ENCODE measurements at regions not wholly inside any gene's neighbourhood (a gene's known extent, or its start where the extent isn't known, plus 50 kb on each side); places are given as distances from the start of the nearest gene placed in this dataset.
"Not testable (repeated sequence)": the region's sequence is repeated elsewhere in the genome, so short reads cannot be mapped to it uniquely, and the experiment has no call there.

DNA sequence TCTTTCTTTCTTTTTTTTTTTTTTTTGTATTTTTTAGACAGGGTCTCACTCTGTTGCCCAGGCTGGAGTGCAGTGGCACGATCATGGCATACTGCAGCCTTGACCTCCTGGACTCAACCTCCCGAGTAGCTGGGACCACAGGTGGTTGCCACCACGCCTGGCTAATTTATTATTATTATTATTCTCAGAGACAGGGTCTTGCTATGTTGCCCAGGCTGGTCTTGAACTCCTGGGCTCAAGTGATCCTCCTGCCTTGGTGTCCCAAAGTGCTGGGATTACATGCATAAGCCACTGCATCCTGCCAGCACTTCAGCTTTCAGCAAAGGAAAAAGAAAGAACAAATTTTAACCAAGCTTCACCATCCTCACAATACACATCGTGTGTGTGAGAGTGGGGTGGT lies 97.9 kb upstream of the SERBP1 start:
- DNase-seq, result no peak

DNA sequence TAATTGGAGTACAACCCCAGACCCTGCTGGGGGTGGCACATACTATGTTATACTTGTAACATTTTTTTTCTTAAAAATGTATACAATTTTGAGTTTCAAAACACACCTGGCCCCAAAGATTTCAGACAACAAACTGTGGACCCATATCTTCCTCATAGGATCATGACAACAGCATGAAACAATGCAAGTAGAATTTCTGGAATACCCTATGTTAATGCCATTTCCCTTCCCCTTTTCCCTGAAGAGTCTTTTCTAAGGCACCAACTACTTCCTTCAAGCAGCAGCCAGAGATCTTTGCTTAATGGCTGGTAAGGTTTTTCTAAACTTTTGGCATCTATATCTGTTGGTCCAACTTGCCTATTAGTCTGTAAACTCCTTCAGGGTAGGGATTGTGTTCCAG lies 99.9 kb upstream of the SERBP1 start:
- DNase-seq, result no peak

DNA sequence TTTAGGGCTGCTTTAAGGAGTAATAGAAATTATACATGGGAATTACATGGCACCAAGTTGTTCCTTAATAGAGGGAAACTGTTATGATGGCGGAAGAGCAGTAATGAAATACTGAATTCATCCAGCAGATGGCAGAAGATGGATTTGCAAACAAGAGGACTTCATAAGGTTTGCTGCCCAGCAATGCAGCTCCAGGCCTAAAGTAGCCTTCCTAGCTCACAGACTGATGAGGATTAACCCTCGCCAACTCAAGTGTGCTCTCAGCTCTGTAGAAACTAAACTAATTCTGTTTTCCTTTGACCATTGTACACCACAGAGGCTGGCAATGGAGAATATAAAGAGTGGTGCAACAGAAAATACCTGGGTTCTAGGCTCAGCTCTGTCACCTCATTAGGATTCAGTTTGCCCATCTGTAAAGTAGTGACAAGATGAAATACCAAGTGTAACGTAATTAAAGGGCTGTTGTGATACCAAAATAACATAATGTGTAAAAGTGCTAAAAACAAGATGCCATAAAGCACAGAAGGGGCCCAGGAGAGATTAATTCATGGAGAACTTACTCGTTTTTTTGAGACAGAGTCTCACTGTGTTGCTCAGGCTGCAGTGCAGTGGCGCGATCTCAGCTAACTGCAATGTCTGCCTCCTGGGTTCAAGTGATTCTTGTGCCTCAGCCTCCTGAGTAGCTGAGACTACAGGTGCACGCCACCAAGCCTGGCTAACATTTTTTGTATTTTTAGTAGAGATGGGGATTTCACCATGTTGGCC lies 102.4 kb upstream of the SERBP1 start:
- peak in 28 of 58 donors; percentile 0 to 76 (median 16) for DNase-seq

DNA sequence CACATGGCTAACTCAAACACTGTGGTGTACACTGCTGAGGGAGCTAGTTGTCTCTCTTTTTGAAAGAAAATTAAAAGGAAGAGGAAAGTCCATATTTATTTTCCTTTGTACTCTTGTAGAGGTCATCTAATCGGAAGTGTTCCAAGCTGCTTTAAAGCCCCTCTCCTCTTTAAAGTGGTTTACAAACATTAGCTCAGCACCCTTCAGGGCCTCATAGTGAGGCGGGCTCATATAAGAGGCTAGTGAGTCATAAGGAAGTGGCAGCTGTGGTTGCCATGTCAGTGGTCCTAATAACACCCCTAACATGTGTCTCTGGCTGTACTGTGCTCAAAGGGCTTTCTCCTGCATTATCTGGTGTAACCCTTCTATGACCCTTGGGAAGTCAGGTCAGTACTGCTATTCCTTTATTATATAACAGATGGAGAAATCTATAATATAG lies 104.4 kb upstream of the SERBP1 start:
- no peak for DNase-seq

DNA sequence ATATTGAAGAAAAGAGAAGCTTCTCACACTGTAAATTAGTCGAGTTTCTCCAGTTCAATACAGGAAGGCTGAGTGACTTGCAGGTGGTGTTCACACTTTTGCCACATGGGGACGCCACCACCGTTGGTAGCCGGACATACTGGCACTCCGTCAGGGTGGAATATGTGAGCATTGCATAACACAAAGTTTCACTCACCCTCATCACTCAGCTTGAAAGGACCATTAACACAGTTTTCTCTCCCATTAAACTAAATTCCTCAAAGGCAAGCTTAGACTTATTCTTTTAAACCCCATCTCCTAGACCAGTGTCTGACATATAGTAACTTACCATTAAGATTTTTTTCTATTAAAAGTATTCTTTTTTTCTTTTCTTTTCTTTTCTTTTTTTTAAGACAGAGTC lies 105.3 kb upstream of the SERBP1 start:
- peak in 46 of 58 donors; percentile 3 to 81 (median 35) for DNase-seq

DNA sequence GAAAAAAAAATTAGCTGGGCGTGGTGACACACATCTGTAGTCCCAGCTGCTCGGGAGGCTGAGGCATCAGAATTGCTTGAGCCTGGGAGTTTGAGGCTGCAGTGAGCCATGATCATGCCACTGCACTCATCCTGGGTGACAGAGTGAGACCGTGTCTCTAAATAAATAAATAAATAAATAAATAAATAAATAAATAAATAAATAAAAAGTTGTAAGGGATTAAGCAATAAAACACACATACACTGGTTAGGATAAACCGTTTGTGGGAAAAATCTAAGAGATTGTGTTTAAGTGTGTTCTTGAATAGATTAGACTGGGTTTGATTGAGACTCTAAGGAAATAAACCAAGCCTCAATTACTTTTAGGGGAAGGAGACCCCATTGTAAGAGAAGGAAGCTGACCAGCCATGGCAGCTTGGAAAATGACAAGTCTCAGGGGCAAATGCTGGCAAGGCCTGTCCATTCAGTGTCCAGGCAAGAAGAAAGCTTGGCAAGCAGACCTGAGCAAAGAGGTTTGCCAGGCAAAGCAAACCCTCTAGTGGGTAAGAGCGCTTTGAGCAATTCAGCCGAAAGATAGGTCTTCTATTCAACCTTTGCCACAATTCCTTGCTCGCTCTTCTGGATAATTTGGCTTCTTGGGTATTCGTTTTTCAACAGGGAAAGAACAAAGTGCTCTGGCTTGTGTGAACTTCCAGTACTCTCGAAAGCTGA lies 106.9 kb upstream of the SERBP1 start:
- peak in 41 of 58 donors; percentile 2 to 86 (median 40) for DNase-seq

DNA sequence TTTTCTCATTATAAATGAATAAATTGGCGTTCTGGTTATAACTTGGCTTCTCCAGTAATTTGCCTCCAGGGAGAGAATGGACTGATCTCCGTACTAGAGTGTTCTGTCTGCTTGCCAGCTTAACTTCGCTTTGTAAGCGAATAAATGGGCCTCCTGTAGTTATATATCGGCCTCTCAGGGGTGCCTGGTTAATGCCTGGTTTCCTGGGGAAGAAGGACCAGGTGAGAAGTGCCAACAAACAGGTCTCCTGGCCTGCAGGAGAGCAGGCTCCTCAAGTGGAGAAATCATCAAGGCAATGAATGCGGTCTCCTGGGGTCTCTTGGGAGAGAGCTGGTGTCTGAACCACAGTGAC lies 107.4 kb upstream of the SERBP1 start:
- peak in 18 of 58 donors; percentile 2 to 70 (median 22) for DNase-seq

DNA sequence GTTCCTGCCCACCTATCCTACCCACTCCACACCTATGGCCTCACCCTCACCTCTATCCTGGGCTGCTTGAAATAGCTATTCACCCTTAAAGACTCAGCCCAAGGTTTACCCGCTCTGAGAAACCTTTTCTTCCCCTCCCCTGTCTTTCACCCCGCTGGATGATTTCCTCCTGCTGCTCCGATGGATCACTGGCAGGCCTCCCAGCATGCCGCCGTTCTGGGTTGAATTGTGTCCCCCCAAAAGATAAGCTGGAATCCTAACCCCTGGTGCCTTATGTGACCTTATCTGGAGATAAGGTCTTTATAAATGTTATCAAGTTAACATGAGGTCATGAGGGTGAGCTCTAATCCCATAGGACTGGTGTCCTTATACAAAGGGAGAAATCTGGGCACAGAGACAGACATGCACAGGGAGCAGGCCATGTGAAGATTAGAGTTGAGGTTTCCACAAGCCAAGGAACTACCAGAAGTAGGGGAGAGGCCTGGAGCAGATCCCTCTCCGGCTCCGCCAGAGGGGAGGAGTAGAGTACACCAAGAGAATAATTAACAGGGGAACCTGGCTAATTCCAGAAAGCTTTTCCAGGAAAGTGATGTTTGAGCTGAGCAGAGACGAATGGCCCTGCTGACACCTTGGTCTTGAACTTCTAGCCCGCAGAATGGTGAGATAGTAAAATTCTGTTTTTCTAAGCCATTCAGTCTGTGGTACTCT lies 110.0 kb upstream of the SERBP1 start:
- peak in 2 of 58 donors; percentile 4 to 7 for DNase-seq

DNA sequence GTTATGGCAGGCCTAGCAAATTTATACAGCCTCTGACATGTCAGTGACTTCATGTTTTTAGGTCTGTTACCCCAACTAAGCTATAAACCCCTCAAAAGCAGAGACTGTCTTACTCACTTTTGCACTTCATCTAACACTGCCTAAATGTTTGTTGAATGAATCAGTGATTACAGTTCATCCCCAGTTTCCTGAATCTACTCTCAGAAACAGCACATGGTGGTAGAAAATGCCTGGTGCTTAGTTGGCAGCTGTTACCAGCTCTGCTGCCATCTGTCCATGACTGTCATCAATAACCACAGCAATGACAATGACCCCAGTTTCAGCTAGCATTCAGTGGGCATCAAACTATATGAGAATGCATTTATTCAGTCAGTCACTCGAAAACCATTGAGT lies 110.5 kb upstream of the SERBP1 start:
- no peak for DNase-seq

DNA sequence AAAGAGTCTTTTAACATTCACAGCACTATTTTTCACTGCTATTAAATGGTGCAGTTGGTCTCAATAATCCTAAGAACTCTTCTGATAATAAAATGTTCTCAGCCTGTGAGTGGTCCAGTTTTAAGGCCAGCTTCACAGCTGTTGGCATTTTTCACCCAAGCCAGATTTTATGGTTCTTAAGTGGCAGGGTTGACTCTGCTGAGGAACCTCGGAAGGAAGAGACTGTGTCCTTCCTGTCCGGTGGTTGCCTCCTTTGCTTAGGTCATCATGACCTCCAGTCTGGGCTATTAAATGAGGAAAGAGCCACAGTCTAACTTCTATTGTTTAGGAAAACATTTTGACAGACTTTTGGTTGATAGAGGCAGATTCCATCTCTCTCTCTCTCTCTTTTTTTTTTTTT lies 112.5 kb upstream of the SERBP1 start:
- DNase-seq, result no peak

DNA sequence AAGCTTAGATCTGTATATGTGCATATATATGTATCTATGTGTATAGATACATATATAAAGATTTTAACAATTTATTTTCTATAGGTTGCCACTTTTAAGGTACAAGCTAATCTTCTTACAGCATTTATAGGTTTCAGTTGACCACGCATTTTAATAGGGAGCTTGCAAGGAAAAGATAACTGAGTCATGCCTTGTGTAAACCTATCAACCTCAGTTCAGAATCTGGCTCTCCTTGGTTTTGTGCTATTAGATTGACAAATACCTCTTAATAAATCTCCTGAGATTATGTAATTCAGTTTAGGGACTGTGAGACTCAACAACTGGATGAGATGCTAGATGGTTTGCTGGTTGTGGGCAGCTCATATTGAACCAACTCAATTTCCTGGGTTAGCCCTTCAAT lies 114.7 kb upstream of the SERBP1 start:
- DNase-seq, result no peak

DNA sequence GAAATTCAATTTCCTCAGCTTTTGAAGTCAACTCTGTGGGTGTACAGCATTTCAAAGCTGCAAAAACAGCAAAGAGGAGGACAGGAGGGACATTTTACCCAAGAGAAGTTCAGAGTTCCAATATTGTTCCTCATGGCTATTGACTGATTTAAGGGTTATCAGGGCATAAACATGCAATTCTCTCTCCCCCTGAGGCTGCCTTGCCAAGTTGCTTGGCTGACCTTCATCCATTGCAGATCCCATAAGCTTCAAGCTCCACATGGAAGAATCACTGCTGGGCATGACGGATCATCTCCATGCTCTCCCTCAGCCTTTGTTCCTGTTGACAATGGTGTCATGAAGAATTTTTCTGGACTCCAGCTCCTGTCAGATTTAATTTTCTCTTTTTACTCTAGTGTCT lies 115.2 kb upstream of the SERBP1 start:
- no peak for DNase-seq

DNA sequence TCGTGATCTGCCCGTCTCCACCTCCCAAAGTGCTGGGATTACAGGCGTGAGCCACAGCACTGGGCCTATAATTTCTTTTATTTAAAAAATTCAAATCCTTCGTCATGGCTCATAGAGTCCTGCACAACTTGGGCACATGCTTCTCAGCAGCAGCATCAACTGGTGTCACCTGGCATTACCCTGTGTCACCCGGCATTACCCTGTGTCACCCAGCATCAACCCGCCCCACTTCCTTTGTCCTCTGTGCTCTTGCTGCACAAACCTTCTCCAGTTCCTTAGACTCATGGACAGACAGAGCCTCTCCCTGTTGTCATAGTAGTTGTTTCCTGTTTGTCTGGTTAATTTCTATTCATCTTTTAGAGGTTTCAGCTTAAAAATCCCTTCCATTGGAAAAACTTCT lies 121.2 kb upstream of the SERBP1 start:
- no peak for DNase-seq

DNA sequence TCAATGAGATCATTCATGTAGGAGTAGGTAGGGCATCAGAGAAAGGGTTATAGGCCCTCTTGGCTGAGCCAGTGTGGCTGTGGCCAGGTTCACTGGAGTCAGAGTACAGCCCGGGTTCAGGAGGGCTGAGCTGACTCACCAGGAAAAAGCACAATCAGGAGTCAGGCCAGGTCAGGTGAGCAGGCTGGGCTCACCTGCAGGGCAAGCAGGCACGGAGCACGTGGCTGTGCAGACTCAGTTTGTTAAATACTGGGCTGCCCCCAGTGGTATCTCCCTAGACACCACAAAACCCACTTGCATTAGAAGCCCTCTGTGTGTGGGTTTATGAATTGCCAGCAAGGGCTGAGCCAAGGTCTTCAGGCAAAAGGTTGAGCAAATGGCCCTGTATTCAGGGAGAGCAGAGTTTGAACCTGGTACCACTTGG lies 122.1 kb upstream of the SERBP1 start:
- no peak for DNase-seq

DNA sequence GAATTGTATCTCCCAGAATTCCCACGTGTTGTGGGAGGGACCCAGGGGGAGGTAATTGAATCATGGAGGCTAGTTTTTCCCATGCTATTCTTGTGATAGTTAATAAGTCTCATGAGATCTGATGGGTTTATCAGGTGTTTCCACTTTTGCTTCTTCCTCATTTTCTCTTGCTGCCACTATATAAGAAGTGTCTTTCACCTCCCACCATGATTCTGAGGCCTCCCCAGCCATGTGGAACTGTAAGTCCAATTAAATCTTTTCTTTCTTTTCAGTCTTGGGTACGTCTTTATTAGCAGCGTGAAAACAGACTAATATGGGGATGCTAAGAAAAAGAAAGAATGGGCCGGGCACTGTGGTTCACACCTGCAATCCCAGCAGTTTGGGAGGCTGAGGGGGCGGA lies 124.0 kb upstream of the SERBP1 start:
- not testable (repeated sequence) for DNase-seq

DNA sequence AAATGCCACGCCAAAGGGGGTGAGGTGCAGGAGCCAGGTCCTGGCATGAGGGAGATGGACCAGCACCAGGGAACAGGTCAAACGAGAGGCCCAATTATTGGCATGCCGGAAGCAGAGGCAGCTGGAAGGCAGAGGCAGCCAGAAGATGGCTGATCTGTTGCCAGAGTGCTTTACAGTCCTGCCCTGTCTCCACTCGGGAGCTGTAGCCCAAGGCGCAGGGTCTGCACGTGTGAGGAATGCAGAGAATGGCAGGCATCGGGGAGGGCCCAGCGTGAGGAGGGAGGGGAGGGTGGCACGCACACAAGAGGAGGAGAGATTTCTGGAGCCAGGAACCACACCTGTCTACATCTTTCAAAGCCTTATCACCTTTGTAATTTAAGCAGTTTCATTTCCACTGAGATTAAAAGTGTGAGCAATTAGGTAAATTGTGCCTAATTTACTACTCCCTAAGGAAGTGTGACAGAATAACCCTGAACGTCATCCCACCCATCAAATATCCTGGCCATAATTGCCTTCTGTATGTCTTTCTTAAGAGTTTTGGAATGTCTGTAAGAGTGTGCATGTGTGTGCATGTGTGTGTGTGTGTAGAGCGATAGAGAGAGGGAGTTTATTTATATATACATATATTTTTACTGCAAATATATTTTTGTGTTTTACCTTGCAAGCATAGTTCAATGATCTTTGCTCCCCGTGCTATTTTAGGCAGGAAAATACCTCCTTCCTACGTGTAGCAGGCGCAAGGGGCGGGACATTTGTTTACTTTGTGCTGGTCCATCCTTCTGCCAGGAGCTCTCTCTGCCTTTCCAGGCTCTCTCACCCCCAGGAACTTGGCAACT lies 125.5 kb upstream of the SERBP1 start:
- DNase-seq, result peak in 28 of 58 donors; percentile 4 to 67 (median 17)

DNA sequence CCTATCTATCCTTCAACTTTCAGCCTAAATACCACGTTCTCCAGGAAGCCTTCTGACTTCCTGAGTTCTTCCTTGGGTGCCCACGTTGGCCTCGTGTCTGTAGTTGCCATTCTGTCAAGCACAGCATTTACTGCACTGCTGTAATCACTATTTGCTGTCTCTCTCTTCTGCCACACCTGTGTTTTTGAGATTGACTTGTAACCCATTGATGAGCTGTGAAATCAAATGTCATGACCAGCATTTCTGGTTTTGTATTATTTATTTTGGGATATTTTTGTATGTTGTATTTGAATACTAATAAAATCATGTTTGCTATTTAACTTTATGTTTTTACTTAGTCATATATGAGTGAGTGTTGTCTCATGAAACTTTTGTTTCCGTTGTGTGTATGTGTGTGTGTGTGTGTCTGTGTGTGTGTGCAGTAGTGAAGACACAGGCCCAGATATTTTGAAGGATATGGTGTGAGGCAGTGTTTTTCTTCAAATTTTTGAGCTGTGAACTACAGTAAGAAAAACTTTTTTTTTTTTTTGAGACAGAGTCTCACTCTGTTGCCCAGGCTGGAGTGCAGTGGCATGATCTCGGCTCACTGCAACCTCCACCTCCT lies 126.2 kb upstream of the SERBP1 start:
- no peak for DNase-seq

DNA sequence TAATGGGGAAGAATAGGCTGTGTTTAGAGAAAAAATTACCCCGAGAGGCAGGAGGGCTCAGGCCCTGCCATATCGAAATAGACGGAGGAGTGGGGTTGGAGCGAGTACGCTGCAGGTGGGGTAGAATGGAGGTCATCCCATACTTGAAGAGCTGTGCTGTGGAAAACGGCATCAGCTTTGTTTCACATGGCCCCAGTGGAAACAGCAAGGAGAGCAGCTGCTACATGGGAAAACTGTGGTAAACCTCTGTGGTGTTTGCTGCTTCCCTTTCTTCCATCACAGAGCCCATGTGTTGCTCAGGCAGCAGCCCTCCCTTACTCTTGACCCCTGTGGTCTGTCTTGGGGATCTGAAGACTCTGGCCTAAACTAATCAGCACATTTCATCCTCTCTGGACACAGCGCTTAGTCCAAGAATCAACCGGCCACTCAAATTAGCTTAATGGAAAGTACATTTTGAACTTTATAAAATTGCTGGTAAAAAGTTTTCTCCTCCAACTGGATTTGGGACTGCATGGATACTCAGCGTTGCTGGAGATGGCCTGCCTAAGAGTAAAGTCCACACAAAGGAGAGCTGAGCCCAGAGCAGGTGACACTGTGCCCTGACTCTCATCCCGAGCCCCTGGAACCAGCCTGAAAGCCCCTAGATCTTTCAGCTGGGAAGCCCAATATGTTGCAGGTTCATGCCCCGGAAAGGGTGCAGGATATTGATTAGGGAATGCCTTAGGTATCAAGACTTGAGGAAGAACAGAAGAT lies 127.1 kb upstream of the GADD45A start:
- DNase-seq, result no peak

DNA sequence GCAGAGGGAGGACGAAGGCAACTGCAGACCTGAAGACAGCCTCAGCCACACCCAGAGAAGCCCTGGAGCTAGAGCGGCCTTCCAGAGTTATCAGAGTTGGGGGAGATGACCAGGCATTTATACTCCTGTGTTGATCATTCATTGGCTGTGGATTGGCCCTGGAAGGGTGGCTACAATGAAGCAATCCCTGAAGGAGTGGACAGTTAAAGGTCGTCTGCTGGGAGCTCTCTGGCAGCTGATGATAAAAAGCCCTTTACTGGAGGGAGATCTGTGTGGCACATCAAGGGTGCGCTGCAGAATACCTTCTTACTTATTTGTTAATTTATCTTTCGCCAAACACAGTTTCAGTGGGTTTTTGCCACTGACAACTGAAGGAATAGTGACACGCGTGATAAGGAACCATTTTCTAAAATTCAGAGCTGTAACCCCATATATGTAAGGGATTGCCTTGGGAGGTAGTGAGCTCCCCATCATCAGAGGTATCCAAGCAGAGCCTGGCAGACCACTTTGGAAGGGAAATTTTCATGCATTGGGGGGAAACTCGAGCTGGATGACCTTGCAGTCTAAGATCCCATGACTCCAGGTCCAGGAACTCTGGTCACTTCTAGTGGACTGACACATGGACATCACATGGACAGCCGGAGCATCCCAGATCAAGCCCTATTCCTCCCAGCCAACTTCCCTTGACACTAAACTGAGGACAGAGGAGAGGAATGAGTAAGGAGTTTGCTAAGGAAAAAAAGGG lies 126.4 kb upstream of the GADD45A start:
- DNase-seq, result no peak
